ENCODE measurements at regions not wholly inside any gene's neighbourhood (a gene's known extent, or its start where the extent isn't known, plus 50 kb on each side); places are given as distances from the start of the nearest gene placed in this dataset.

DNA sequence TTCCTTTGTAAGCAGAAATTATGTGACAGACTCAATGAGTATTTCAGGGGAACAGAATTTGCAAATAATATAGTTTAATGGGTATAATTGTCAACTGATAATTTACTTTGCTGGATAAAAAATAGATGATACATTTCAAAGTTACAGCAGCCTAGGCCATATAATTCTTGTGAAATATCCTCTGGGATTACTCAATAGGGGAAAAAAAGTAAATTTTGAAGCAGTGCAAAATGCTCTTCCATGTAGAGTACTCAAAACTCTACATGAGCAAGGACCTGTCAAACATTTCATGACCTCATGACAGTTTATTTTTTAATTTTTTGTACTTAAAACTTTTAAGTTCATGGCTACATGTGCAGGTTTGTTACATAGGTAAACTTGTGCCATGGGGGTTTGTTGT, 163.3 kb downstream of the DACT1 start:
- Histone ChIP-seq H3K4me1 (ENCODE audit: control insufficient read depth in 2 of 3, insufficient read depth in 2 of 3, low read depth in 1 of 3, low read length in 3 of 3) (no peaks in the 10 kb centered on the region), H3K9me3 (ENCODE audit: control insufficient read depth in 2 of 3, insufficient read depth in 1 of 3, low read length in 3 of 3) (no peaks in the 10 kb centered on the region), H3K9ac (ENCODE audit: low read length in 3 of 3) (no peak overlapping the region), H3K27ac (ENCODE audit: low read depth in 2 of 2, low read length in 2 of 2) (no peak overlapping the region), H3K27me3 (ENCODE audit: control insufficient read depth, insufficient read depth, low read length) (no peaks in the 10 kb centered on the region), H3K4me3 (ENCODE audit: low read length in 3 of 3) (no peak overlapping the region), H3K36me3 (ENCODE audit: control insufficient read depth in 2 of 3, insufficient read depth in 3 of 3, low read length in 3 of 3) (no peaks in the 10 kb centered on the region)
- FAIRE-seq: no peak
- TF ChIP-seq, protein P1, sequence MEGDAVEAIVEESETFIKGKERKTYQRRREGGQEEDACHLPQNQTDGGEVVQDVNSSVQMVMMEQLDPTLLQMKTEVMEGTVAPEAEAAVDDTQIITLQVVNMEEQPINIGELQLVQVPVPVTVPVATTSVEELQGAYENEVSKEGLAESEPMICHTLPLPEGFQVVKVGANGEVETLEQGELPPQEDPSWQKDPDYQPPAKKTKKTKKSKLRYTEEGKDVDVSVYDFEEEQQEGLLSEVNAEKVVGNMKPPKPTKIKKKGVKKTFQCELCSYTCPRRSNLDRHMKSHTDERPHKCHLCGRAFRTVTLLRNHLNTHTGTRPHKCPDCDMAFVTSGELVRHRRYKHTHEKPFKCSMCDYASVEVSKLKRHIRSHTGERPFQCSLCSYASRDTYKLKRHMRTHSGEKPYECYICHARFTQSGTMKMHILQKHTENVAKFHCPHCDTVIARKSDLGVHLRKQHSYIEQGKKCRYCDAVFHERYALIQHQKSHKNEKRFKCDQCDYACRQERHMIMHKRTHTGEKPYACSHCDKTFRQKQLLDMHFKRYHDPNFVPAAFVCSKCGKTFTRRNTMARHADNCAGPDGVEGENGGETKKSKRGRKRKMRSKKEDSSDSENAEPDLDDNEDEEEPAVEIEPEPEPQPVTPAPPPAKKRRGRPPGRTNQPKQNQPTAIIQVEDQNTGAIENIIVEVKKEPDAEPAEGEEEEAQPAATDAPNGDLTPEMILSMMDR (IDR thresholded peaks at IDR 0.05; ENCODE audit: borderline replicate concordance, extremely low read depth, insufficient read depth): no peak
- DNase-seq: no peak
- intact Hi-C loops (cut with DNase I): no loop called here

DNA sequence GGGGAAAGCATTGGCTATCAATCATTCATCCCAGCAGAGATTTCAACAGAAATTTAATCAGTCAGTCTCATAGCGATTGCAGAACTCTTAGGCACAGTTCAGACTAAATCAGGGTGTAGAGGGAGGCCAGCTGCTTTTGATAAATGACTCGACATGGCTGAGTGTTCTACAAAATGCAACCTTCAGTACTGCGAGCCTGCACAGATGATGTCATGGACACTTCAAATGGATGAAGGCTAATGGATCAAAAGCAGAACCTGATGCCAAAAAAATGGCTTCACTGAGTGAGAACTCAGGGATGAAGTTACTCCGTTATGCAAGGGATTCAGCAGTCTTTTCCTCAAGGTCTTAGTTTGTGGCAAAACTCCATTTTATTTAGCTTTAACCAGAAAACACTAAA, 167.3 kb downstream of the DACT1 start:
- no peaks in the 10 kb centered on the region for H3K9me3 ChIP-seq (ENCODE audit: control insufficient read depth in 2 of 3, insufficient read depth in 1 of 3, low read length in 3 of 3)
- intact Hi-C loops (cut with DNase I): no loop called here
- H3K4me3 ChIP-seq (ENCODE audit: low read length in 3 of 3): no peak overlapping the region
- DNase-seq: peak in 3 of 5 donors; percentile 27 to 69 (median 50)
- no peaks in the 10 kb centered on the region for H3K4me1 ChIP-seq (ENCODE audit: control insufficient read depth in 2 of 3, insufficient read depth in 2 of 3, low read depth in 1 of 3, low read length in 3 of 3)
- FAIRE-seq: no peak
- H3K27ac ChIP-seq (ENCODE audit: low read depth in 2 of 2, low read length in 2 of 2): no peak overlapping the region
- TF ChIP-seq, protein P1 (IDR thresholded peaks at IDR 0.05; ENCODE audit: borderline replicate concordance, extremely low read depth, insufficient read depth): no peak
- H3K36me3 ChIP-seq (ENCODE audit: control insufficient read depth in 2 of 3, insufficient read depth in 3 of 3, low read length in 3 of 3): no peaks in the 10 kb centered on the region
- no peaks in the 10 kb centered on the region for H3K27me3 ChIP-seq (ENCODE audit: control insufficient read depth, insufficient read depth, low read length)
- H3K9ac ChIP-seq (ENCODE audit: low read length in 3 of 3): no peak overlapping the region

DNA sequence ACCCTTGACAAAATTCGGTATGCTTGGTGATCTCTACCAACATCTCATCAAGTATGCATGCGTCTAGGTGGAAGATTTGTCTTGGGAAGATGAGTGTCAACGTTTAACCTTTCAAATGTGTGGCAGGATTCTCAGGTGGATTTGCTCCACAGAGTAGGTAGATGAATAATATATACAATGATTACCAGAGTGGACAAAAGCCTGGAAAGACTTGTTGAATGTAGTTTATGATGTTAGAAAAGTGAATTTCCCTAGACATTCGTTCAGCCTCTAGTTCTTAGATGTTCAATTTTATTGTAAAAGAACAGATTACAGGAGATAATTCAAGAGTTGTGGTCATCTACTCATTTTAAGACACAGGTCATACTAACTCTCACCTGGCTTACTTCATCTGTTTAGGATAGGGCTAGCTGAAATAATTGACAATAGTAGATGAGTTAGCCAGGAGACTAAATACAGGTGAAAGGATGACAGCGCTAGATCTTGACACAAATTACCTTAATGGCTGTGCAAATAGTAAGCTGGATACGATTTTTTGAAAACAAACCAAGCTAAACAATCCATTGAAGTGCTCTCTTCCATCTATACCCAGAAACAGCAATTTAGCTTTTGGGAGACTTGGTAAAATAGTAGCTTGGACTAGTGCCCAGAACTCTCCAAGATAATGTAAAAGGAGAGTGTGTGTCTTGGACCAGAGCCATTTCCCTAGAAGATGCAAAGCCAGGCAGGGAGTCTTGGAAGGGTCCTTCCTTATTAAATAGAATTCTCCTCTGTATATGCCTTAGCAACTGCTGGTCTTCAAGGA, 168.0 kb downstream of the DACT1 start:
- Histone ChIP-seq H3K9me3 (ENCODE audit: control insufficient read depth in 2 of 3, insufficient read depth in 1 of 3, low read length in 3 of 3) (no peaks in the 10 kb centered on the region), H3K4me3 (ENCODE audit: low read length in 3 of 3) (no peak overlapping the region), H3K27me3 (ENCODE audit: control insufficient read depth, insufficient read depth, low read length) (no peaks in the 10 kb centered on the region), H3K27ac (ENCODE audit: low read depth in 2 of 2, low read length in 2 of 2) (no peak overlapping the region), H3K9ac (ENCODE audit: low read length in 3 of 3) (no peak overlapping the region), H3K36me3 (ENCODE audit: control insufficient read depth in 2 of 3, insufficient read depth in 3 of 3, low read length in 3 of 3) (no peaks in the 10 kb centered on the region), H3K4me1 (ENCODE audit: control insufficient read depth in 2 of 3, insufficient read depth in 2 of 3, low read depth in 1 of 3, low read length in 3 of 3) (no peaks in the 10 kb centered on the region)
- peak in 3 of 5 donors; percentile 54 to 94 (median 87) for DNase-seq
- FAIRE-seq: no peak
- TF ChIP-seq, protein P1 (IDR thresholded peaks at IDR 0.05; ENCODE audit: borderline replicate concordance, extremely low read depth, insufficient read depth): no peak
- intact Hi-C loops (cut with DNase I): no loop called here

Data from kidney (tissue), 13 donors.